Pancreas (tissue), 10 donors: ENCODE measurements at regions not wholly inside any gene's neighbourhood (a gene's known extent, or its start where the extent isn't known, plus 50 kb on each side); places are given as distances from the start of the nearest gene placed in this dataset.
A peak's percentile ranks its signal among the peaks of the same experiment; 100 is the strongest.

Experiments used
- ATAC-seq, 4 donors: fragments of 200-7000 bp; cut with Tn5 transposase; one replicate each; pipeline versions ENCODE4 v1.8.0 to v1.9.1; 2020; ENCODE audit warnings: mild to moderate bottlenecking in 4 of 4, moderate library complexity in 4 of 4
- DNase-seq, 6 donors: peaks; one replicate each; pipeline ENCODE4 v3.0.0-alpha.2; 2020
- FAIRE-seq: peaks from 2 replicates; lab custom pipeline; 2012; peaks lifted over from hg19 to GRCh38; lab: Jason Lieb, UNC
- H3K27ac ChIP-seq, 4 donors: fragments of 200-600 bp; sonication (generic); 1 replicate in 3 of 4; 2 replicates in 1 of 4; pipeline versions ENCODE4 v1.5.0 to v1.8.0; 2020
- H3K27me3 ChIP-seq, 4 donors: fragments of 200-600 bp; one replicate each; pipeline ENCODE4 v1.8.0; 2021
- H3K36me3 ChIP-seq, 3 donors: fragments of 200-600 bp; sonication (generic) in 1 of 3; one replicate each; pipeline versions ENCODE4 v1.5.0 to v1.8.0; 2020 to 2021
- H3K4me1 ChIP-seq, 3 donors: fragments of 200-600 bp; one replicate each; pipeline ENCODE4 v1.8.0; 2021
- H3K4me3 ChIP-seq, 4 donors: fragments of 200-600 bp; sonication (generic) in 2 of 4; one replicate each; pipeline versions ENCODE4 v1.5.0 to v1.8.0; 2020 to 2021
- H3K9me3 ChIP-seq, 4 donors: fragments of 200-600 bp; one replicate each; pipeline ENCODE4 v1.8.0; 2021
- WGBS, 2 donors: extraction: QIAGEN DNeasy Blood & Tissue Kit; methylation state at CpG; one replicate each; pipeline ENCODE4 v1.1.7; 2013; 5-methylcytosine and 5-hydroxymethylcytosine counted together
- intact Hi-C, 3 donors: fragments of 100-400 bp; cut with DNase I; formaldehyde crosslinking; loops; one replicate each; pipeline versions ENCODE4 v1.11.1 to v1.14.2; 2022
- TF ChIP-seq, protein P1 (sequence below), 4 donors: fragments of 200-600 bp; sonication (generic) in 3 of 4; IDR thresholded peaks; one replicate each; pipeline versions ENCODE4 v1.5.0 to v1.8.0; 2021; ENCODE audit warnings: antibody characterized with exemption in 4 of 4
- donor health status: healthy with polysubstance abuse.
- donor health status: DM: no; HTN: no; CAD: no; lungs with moderate emphysema.
- donor health status: DM: no; HTN: no; CAD: no.
- donor health status: control.
- donor health status: control.
- donor health status: Bipolar disorder and iron deficiency.
- donor health status: DM: yes; HTN: yes; CAD: no.
- donor health status: DM: no; HTN: no; CAD: no.
- donor health status: DM: no; HTN: no; CAD: no.
- donor health status: DM: yes; HTN: yes; CAD: no.

DNA sequence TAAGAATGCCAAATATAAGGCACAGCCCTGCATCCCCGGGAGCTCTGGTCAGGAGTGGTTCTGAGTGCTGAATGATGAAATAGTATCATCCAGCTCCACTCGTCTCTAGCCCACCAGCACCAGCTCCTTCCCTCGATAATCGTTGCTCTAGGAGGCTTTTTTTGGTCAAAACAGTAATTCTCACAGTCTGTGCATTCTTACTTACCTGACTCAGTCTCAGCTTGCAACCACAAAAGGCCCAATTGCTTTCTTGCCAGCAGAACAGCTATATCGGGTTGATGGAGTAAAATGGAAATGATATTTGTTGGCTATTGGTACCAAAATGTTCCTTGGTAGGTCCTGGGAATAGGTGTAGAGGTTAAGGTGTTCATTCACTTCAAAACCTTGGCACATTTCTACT, 94.8 kb downstream of the BMP4 start:
- intact Hi-C loops = no loop called here
- DNase-seq (no peak), ATAC-seq (no peak), FAIRE-seq (no peak)
- no peak overlapping the region for H3K4me3 ChIP-seq
- no peak overlapping the region for H3K27ac ChIP-seq
- H3K4me1 ChIP-seq = no peaks in the 10 kb centered on the region
- no peaks in the 10 kb centered on the region for H3K9me3 ChIP-seq
- TF ChIP-seq, protein P1, sequence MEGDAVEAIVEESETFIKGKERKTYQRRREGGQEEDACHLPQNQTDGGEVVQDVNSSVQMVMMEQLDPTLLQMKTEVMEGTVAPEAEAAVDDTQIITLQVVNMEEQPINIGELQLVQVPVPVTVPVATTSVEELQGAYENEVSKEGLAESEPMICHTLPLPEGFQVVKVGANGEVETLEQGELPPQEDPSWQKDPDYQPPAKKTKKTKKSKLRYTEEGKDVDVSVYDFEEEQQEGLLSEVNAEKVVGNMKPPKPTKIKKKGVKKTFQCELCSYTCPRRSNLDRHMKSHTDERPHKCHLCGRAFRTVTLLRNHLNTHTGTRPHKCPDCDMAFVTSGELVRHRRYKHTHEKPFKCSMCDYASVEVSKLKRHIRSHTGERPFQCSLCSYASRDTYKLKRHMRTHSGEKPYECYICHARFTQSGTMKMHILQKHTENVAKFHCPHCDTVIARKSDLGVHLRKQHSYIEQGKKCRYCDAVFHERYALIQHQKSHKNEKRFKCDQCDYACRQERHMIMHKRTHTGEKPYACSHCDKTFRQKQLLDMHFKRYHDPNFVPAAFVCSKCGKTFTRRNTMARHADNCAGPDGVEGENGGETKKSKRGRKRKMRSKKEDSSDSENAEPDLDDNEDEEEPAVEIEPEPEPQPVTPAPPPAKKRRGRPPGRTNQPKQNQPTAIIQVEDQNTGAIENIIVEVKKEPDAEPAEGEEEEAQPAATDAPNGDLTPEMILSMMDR (IDR thresholded peaks at IDR 0.05) = no peak
- WGBS, 2 donors = 75 to 82% methylated on average over 5 of the region's 5 CpGs
- H3K27me3 ChIP-seq = no peaks in the 10 kb centered on the region
- no peaks in the 10 kb centered on the region for H3K36me3 ChIP-seq

DNA sequence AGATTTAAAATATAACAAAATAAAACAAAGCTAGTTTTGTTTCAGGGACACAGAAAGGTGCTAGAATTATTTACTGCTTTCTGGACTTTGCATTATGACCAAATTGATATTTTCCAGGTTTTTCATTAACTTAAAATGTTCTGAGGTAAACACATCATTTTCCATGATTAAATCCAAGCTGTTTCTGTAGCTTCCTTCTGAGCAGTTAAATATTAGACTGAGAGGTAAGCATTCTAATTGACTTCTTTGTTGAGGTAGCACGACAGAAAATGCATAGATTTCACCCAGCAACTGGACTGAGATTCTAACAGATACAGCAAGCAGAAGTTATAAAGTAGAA, 98.3 kb downstream of the BMP4 start:
- DNase-seq = no peak
- Histone ChIP-seq H3K27ac (peak overlapping the region in 2 of 4 donors; percentile 58 to 62), H3K9me3 (no peaks in the 10 kb centered on the region), H3K27me3 (no peaks in the 10 kb centered on the region), H3K4me3 (no peak overlapping the region), H3K36me3 (no peaks in the 10 kb centered on the region), H3K4me1 (no peaks in the 10 kb centered on the region)
- WGBS, 2 donors = 13 to 14% methylated on average over 1 of the region's 1 CpG
- peak in 2 of 4 donors; percentile 21 to 54 for ATAC-seq
- TF ChIP-seq, protein P1 (IDR thresholded peaks at IDR 0.05) = no peak
- no peak for FAIRE-seq
- intact Hi-C loops = no loop called here

DNA sequence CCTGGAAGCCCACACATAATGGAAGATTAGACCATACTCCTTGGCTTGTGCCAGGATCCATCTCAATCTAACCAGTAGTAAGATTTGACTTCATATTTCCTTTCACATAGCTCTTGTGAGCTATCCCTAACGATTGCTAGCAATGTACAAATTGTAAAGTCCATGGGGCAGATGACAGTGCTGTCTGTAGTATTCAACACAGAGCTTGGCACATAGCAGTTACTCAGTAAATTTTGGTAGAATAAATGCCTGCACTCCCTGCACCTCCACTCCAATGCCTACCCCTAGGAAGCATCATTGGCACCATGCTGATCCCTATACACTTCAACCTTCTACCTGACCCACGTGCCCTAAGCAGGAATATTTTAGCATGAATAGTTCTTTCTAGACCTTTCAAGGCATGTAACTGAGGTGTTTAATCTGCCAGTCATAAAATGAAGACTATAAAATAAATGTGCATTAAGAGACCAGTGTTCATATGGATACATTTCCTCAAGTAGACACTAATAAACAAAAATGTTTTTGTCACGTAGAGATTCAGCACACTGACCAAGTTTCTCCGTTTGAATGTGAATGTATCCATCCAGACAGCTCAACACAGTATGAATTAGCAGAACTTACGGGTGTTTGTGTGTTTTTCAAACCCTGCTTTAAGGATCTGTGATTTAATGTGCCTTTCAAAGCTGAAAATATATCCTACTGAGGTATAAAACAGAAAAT, 98.8 kb downstream of the BMP4 start:
- no peaks in the 10 kb centered on the region for H3K4me1 ChIP-seq
- 27 to 32% methylated on average over 5 of the region's 5 CpGs for WGBS, 2 donors
- FAIRE-seq (no peak), DNase-seq (no peak), ATAC-seq (peak in 2 of 4 donors; percentile 8 to 21)
- no peaks in the 10 kb centered on the region for H3K9me3 ChIP-seq
- H3K36me3 ChIP-seq = no peaks in the 10 kb centered on the region
- TF ChIP-seq, protein P1 (IDR thresholded peaks at IDR 0.05) = no peak
- no peak overlapping the region for H3K4me3 ChIP-seq
- intact Hi-C loops = no loop called here
- no peaks in the 10 kb centered on the region for H3K27me3 ChIP-seq
- peak overlapping the region in 2 of 4 donors; percentile 58 to 62 for H3K27ac ChIP-seq

GRCh38 chr14:53855574-53855973, 101.1 kb downstream of the BMP4 start:
- no peak for FAIRE-seq
- Histone ChIP-seq H3K9me3 (no peaks in the 10 kb centered on the region), H3K4me3 (no peak overlapping the region), H3K27ac (no peak overlapping the region), H3K4me1 (no peaks in the 10 kb centered on the region), H3K36me3 (no peaks in the 10 kb centered on the region), H3K27me3 (no peaks in the 10 kb centered on the region)
- ATAC-seq = no peak
- TF ChIP-seq, protein P1 (IDR thresholded peaks at IDR 0.05) = no peak
- no peak for DNase-seq
- intact Hi-C loops = no loop called here
- WGBS, 2 donors = 30 to 39% methylated on average over 2 of the region's 2 CpGs

- Histone ChIP-seq H3K9me3 (no peaks in the 10 kb centered on the region), H3K27ac (no peak overlapping the region), H3K36me3 (no peaks in the 10 kb centered on the region), H3K4me3 (no peak overlapping the region), H3K4me1 (no peaks in the 10 kb centered on the region), H3K27me3 (no peaks in the 10 kb centered on the region)
- DNase-seq (no peak), FAIRE-seq (no peak), ATAC-seq (no peak)
- TF ChIP-seq, protein P1 (IDR thresholded peaks at IDR 0.05) = no peak
- intact Hi-C loops = no loop called here
These were observed 101.5 kb downstream of the BMP4 start for GRCh38 chr14:53855127-53855526.
